HuH-7 (cell line): ENCODE measurements at regions not wholly inside any gene's neighbourhood (a gene's known extent, or its start where the extent isn't known, plus 50 kb on each side); places are given as distances from the start of the nearest gene placed in this dataset.

Source experiments
- DNase-seq: peaks from one replicate; pipeline ENCODE4 v3.0.0; 2011; ENCODE audit warnings: low spot score

- no peak for DNase-seq
Observed at GRCh38 chr2:235303499-235304291, 190.1 kb upstream of the AGAP1 start.

- no peak for DNase-seq
Observed at GRCh38 chr2:235305678-235306077, 188.2 kb upstream of the AGAP1 start.

- DNase-seq = no peak
Observed at GRCh38 chr2:235311044-235311443, 182.8 kb upstream of the AGAP1 start.

DNA sequence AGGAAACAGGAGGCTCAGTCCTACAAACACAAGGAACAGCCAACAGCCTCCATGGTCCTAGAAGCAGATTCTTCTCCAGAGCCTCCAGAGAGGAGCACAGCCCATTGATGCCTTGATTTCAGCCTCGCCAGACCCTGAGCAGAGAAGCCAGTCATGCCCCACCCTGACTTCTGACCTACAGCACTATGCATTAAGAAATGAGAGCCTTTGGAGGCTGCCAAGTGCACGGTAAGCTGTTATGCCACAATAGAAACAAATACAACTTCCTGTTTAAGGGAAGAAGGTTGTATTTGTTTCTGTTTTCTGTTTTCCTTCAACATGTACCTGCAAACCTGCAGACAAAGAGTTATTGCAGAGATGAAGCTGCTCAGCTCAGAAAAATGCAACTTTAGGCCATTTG, 181.3 kb upstream of the AGAP1 start:
- no peak for DNase-seq

- DNase-seq = no peak
Observed at GRCh38 chr2:235314371-235314930, 179.4 kb upstream of the AGAP1 start.

DNA sequence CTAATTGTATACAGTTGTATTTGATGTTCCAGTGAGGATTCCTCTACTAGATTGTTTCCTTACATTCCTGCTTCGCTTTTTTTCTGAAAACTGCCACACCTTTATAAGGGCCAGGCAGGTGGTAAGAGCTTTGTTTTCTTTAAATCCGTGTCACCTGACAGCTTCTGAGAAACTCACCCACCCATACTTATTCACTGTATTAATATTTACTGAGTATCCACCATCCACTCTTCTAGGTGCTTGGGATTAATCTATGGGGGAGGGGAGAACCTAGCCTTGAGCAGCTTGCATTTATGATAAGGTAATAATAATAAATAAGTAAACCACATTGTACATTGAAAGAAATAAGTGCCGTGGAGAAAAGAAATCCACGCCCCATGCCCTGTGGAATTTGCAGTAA, 174.7 kb upstream of the AGAP1 start:
- DNase-seq = no peak

DNA sequence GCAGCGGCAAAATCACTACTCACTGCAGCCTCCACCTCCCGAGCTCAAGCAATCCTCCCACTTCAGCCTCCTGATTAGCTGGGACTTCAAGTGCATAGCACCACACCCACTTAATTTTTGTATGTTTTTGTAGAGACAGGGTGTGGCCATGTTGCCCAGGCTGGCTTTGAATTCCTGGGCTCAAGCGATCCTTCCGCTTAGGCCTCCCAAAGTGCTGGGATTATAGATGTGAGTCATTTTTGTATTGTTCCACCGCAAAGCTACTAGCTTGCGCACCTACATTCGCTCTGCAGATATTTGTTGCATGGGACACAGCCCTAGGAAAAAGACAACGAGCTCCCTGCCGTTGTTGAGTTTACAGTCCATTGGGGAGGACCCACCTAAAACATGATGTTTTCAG, 173.5 kb upstream of the AGAP1 start:
- DNase-seq = no peak

GRCh38 chr2:235324324-235324723, 169.5 kb upstream of the AGAP1 start:
- DNase-seq = no peak

DNA sequence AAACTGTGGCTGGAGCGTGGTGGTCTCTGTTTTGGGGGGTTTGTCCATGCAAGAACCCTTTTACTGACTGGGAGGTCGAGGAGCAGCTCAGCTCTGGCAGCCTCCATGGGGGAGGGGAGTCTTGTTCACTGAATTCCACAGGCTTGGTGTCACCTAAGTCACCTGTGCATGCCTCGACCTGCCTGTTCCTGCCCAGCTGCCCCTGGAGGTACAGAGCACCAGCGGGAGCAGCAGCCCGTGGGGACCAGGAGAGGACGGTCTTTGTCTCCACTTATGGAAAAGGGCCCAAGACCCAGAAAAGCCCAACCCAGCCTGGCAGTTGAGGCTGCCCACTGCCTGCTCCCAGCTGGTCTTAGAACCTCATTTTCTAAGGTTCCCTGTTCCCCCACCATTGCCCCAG, 168.7 kb upstream of the AGAP1 start:
- DNase-seq = no peak

GRCh38 chr2:235328991-235329390, 164.9 kb upstream of the AGAP1 start:
- DNase-seq = no peak

- DNase-seq = no peak
Observed at GRCh38 chr2:235330775-235331451, 162.9 kb upstream of the AGAP1 start.

- no peak for DNase-seq
Observed at GRCh38 chr2:235332240-235332890, 161.5 kb upstream of the AGAP1 start.

GRCh38 chr2:235333076-235333475, 160.8 kb upstream of the AGAP1 start:
- no peak for DNase-seq

DNA sequence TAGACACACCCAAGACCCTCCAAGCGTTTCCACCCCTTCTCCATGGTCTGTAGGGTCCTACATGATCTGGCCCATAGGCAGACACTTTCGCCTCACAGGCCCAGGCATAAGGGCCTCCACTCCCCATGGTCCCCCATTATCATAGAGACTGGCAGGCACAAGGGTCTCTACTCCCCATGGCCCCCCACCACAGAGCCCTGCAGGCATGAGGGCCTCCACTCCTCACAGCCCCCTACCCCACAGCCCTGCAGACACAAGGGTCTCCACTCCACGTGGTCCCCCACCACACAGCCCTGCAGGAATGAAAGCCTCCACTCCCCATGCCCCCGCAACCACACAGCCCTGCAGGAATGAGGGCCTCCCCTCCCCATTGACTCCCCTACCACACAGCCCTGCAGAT, 159.7 kb upstream of the AGAP1 start:
- no peak for DNase-seq

- DNase-seq = no peak
Observed at GRCh38 chr2:235343156-235343774, 150.6 kb upstream of the AGAP1 start.

DNA sequence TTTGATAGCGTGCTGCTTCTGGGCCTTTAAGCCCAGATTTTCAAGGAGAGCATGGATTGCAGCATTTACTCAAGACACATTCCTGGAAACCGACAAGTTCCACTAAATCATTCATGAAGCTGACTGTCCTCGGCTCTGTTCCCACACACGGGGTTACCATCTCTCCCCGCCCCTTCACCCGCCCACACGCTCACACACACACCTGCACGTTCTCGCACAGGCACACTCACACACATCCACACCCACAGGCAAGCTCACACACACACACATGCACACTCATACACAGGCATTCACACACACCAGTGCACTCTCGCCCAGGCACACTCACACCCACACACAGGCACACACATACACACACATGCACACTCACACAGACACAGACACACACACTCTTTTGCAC, 150.0 kb upstream of the AGAP1 start:
- no peak for DNase-seq

- no peak for DNase-seq
Observed at GRCh38 chr2:235345745-235346144, 148.1 kb upstream of the AGAP1 start.

- DNase-seq = no peak
Observed at GRCh38 chr2:235347691-235348090, 146.2 kb upstream of the AGAP1 start.

DNA sequence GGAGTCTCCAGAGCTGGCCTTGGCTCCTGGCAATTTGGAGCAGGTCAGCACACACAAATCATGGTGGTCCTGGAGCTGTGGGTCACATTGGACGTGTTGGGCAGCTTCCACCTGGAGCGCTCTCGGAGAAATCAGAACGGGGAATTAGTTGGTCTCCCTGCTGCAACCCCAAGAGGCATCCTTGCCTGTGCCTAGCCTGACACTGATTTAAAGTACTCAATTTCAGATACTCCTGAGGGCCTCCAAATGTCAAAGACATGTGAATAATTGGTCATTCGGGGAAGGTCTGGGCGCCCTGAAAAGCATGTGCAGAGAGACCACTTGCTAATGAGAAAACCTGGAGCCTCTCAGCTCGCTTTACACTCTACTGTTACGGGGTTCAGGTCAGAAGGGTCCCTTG, 145.5 kb upstream of the AGAP1 start:
- DNase-seq = no peak

GRCh38 chr2:235350234-235350633, 143.6 kb upstream of the AGAP1 start:
- no peak for DNase-seq

GRCh38 chr2:235352541-235352940, 141.3 kb upstream of the AGAP1 start:
- no peak for DNase-seq

- no peak for DNase-seq
Observed at GRCh38 chr2:235357881-235358280, 136.0 kb upstream of the AGAP1 start.
